NCI-H1417 (cell line): ENCODE measurements at regions not wholly inside any gene's neighbourhood (a gene's known extent, or its start where the extent isn't known, plus 50 kb on each side); places are given as distances from the start of the nearest gene placed in this dataset.

ENCODE experiments used
- DNase-seq, 3 experiments: peaks; one replicate each; lab custom pipeline; 2025; lab: John Stamatoyannopoulos, UW

- DNase-seq = no peak
Measured at GRCh38 chr5:8322484-8322883, 453.5 kb downstream of the MTRR start.

DNA sequence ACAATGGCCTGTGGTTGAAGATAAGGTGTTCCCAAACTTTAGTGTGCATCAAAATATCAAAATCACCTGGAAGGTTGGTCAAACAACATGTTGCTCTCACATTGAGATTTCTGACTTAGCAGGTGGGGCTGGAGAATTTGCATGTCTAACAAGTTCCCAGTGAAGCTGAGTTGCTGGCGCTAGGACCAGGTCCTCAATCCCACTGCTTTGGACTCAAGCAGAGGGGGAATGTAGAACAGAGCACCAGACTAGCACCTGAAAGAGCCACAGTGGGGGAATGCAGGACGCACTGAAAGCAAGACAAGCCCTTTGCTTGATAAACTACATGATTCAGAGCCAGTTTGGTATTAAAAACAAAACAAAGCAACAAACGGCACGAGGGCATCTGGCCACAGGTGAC is 458.1 kb downstream of the MTRR start:
- DNase-seq = no peak

- no peak for DNase-seq
Measured at GRCh38 chr5:8329773-8330172, 460.8 kb downstream of the MTRR start.

DNA sequence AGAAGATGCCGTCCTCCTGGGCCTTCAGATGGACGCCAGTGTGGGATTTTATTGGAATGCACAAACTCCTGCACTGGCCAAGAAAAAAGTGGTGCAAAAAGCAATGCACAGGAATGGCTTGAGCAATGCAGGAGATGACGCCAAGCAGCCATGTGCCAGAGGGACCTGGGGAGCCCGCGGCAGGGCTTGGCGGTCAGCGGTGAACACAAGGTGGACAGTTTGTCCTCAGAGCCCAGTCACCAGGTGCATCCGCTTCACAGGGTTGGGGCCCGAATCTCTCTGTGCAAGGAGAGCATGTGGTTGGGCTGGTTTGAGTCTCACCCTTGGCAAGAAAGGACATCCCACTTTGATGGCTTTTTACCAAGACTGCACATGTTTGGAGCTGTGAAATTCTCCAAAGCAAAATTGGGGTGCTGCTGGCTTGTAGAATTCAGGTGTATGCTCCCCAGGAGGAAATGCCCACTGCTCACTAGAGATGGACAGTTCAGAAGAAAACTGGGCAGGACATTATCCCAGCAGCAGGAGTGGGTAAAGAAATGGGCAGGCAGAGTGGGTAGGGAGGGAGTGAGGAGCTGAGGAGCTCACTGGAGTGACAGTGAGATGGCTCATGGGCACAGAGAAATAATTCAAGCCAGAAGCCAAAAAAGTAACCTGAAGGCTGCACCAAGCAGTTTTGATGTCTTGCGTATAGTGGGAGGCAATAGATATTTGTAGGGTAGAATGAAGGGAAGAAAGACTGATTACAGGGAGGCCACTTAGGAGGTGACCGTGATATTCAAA is 463.9 kb downstream of the MTRR start:
- no peak for DNase-seq

DNA sequence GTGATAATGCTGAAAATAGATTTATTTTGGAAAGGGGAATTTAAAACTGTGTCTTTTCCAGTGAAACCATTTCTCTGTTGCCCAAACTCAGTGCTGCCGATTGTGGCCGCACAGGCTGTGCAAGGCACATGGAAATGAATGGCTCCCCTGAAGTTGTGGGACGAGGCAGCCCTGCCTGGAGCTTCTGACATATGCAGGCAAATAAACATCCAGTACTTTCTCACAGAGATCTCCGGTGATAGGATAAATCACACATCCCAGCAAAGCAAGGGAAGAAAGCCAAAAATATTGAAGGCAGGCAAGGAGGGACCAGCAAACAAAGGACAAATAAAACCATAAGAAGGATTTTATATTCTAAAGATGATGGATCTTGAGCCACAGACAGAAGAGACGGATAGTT is 464.5 kb downstream of the MTRR start:
- no peak for DNase-seq

DNA sequence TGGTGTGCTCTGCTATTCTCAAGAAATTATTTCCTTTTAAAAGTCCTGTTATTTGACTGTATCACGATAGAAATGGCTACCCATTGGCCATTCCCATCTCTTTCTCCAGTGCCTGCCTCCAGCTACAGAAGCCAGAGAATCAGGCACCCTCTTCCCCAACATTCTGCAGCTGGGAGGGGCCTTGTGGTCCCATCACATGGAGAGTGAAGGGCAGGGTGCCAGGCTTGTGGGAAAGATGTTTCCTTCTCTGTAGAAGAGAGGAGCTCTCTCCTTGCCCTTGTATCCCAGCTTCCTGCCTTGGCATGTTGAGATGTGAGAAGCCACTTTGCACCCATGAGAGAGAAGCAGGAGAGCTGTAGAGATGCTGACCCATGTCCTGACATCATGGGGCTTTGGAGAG is 465.0 kb downstream of the MTRR start:
- DNase-seq = peak in 1 of 3 experiments; percentile 41

- no peak for DNase-seq
Measured at GRCh38 chr5:8340261-8340660, 471.3 kb downstream of the MTRR start.

DNA sequence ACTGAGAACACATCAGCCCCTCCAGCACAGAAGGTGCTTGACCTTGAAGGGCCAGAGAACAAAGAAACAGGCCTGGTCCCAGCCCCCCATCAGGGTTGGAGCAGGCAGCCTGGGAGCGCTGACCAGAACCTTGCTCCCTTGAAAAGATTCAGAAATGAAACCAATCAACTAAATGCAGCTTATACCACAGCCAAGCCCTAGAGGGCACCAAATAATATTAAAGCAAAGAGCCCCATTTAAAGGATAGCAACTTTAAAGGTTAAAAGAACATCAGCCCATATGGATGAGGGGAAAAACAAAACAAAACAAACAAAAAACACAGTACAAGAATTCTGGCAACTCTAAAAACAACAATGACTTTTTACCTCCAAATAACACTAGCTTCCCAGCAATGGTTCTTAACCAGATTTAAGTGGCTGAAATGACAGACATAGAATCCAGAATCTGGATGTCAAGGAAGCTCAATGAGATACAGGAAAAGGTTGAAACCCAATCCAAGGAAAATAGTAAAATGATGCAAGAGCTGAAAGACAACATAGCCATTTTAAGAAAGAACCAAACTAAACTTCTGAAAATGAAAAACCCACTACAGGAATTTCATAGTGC is 471.9 kb downstream of the MTRR start:
- peak; percentile 14 to 62 (median 15) for DNase-seq

DNA sequence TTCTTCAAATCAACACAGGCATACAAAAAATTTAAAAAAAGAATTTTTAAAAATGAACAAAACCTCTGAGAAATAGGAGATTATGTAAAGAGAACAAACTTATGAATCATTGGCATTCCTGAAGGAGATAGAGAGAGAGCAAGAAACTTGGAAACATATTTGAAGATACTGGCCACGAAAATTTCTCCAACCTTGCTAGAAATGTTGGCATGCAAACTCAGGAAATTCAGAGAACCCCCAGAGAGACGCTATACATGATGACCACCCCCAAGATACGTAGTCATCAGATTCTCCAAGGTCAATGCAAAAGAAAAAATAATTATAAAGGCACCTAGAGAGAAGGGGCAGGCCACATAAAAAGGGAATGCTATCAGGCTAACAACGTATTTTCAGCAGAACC is 472.5 kb downstream of the MTRR start:
- no peak for DNase-seq

DNA sequence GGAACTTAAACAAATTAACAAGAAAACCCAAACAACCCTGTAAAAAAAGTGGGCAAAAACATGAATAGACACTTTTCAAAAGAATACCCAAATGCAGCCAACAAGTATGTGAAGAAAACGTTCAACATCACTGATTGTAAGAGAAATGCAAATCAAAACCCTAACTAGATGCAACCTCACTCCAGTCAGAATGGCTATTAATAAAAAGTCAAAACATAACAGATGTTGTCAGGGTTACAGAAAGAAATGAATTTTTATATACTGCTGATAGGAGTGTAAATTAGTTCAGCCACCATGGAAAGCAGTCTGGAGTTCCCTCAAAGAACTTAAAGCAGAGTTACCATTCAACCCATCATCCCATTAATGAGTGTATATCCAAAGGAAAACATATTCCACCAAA is 479.0 kb downstream of the MTRR start:
- DNase-seq = no peak

DNA sequence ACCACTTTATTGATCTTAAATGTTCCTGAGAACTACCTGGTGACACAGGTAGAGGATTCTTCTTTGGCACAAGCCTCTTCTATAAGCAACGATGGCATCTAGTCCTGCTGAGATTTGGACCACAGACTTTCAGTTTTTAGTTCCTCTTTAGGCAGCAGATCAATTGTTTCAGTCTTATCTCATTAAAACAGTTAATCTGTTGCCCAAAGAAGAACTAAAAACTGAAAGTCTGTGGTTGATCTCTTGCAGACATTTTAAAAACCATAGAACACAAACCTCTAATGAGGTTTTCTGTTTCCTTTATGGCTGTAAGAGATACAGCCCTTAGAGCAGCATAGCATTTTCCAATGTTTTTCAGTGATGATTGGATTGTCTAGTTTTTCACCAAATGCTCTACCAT is 480.9 kb downstream of the MTRR start:
- no peak for DNase-seq

DNA sequence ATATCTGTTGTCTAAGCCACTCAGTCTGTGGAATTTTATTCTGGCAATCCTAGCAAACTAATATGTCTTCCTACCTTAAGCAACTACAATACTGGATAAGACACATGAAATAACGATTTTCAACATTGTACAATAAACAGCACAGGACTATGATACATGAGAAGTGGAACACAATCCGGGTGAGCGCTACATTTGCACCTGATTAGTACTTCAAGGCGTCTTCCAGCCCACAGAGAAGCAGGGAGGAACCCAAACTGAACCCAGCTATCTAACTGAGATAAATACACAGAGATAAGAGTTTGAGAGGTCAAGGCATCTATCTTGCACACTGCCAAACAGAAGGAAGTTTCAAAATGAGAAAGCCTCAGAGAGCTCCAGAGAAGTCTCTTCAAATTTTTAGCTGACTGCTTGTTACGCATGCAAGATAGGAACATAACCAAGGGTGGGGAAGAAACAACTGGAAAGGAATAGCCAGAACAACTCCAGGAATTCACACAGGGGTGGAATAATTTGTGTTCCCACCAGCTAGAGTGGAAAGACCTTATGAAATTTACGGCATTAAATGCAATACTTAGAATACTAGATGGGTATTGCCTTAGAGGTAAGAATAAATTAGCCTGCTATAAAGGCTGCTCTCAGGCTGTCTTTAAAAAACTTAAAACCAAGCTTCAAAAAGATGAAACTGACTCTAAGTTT is 481.8 kb downstream of the MTRR start:
- DNase-seq = no peak

DNA sequence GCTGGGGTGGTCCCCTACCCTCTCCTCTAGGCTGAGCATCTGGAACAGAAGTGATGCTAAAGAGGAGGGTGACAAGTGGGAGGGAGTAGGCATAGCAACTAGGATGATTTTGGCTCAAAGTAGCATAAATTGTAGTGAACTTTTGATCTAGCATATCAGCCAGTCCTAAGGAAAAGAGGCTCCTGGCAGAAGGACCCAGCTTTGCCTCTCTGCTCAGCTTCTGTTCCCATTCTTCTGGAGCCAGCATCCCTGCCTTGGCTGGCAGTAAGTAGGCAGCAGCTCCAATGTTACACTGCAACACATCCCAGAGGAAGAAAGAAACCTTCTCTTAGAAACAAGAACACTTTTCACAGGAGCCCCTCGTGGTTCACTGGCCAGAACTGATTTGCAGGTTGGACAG is 487.0 kb downstream of the MTRR start:
- DNase-seq = no peak

DNA sequence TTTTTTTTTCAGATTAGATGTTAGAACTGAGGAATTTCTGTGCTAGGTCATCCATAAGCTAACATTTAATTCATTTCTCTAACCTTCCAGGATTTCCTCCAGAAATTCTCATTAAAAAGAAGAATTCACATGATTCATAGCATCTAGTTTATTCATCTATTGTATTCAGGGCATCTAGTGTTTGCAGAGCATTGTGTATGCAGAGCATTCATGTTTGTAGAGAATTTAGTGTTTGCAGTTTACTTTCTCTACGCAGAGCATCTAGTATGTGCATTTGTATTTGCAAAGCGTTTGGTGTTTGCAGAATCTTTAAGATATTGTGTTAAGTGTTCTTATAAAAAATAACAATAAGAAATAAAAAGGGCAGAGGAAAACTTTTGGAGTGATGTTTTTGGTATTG is 491.1 kb downstream of the MTRR start:
- no peak for DNase-seq

- no peak for DNase-seq
Measured at GRCh38 chr5:8362495-8362894, 493.5 kb downstream of the MTRR start.

- DNase-seq = no peak
Measured at GRCh38 chr5:8363138-8363537, 494.2 kb downstream of the MTRR start.

- peak in 1 of 3 experiments; percentile 19 for DNase-seq
Measured at GRCh38 chr5:8366266-8366665, 497.3 kb downstream of the MTRR start.

DNA sequence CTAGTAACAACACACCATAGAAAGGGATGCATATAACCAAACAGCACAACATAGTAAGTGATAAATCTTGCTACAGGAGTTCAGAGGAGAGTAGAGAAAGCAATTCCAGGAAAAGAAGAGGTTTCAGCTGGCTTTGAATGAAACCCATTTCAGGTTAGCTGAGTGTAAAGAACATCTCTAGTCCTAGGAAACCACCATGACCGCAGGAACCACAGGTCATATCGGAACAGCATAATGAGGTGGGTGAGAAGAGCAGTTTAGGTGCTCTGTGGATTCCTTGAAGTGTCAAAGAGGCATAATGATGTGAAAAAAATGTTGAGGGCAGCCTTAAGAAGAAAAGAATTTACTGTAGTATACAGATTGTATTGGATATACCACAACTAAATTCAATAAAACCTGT is 507.5 kb downstream of the MTRR start:
- DNase-seq = no peak

GRCh38 chr5:8381972-8382371 is 513.0 kb downstream of the MTRR start:
- no peak for DNase-seq

DNA sequence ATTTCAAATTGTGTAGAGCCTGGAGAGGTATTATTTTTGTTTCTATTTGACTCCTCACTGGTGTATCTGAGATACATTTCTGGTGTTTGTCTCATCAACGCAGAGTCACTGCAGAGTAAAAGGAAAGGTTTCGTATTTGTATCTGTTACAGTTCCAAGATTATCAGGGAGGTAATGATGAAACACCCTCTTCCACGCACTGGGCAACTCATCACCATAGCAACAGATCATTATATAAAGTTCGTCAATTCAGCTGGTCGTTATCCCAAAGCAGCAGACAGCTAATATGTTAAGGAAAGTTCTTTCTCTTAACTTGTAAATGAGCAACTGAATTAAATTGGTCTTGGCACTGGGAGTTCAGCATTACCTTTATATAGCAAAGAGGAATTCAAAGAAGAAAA is 513.5 kb downstream of the MTRR start:
- peak in 1 of 3 experiments; percentile 27 for DNase-seq

- peak in 2 of 3 experiments; percentile 61 to 62 for DNase-seq
Measured at GRCh38 chr5:8383616-8384015, 514.7 kb downstream of the MTRR start.

DNA sequence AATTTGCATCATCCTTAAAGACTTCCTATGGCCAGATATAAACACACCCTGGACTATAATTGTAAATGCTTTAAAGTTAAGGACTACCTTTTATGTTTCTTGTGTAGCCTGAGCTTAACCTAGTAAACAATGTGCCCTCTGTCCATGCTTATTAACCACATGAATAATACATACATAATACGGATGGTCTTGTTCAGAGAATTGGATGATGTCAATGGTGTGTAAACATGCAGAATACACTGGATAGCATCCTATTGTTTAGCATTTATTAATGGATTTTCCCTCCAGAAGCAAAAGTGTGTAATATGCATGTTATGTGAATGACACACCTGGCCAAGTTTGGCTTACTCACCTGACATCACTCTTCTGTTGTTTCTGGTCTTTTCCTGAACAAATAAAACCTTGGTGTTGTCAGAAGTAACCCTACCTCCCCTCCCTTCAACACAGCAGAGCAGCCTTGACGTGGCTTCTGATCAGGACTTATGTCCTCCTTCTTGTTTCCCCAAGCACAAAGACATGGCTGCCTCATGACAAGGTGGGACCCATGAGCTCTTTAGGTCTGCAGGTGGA is 517.9 kb downstream of the MTRR start:
- peak in 2 of 3 experiments; percentile 50 to 69 for DNase-seq

GRCh38 chr5:8391911-8392310 is 523.0 kb downstream of the MTRR start:
- no peak for DNase-seq
